Endodermal cell (in vitro differentiated cells): ENCODE measurements at regions not wholly inside any gene's neighbourhood (a gene's known extent, or its start where the extent isn't known, plus 50 kb on each side); places are given as distances from the start of the nearest gene placed in this dataset.
A peak's percentile ranks its signal among the peaks of the same experiment; 100 is the strongest.

Experiments used
- DNase-seq: peaks from one replicate; pipeline ENCODE4 v3.0.0-alpha.2; 2017
- H3K27ac ChIP-seq: 2 replicates; pipeline ENCODE4 v1.5.1; 2013; ENCODE audit warnings: mild to moderate bottlenecking, low read depth, low read length, moderate library complexity
- H3K27me3 ChIP-seq: 2 replicates; pipeline ENCODE4 v1.6.1; 2013; ENCODE audit warnings: mild to moderate bottlenecking, low read length, moderate library complexity; ENCODE audit not compliant: insufficient read depth, control insufficient read depth, poor library complexity, severe bottlenecking
- H3K36me3 ChIP-seq: 2 replicates; pipeline ENCODE4 v1.7.0; 2013; ENCODE audit warnings: mild to moderate bottlenecking, low read length, moderate library complexity; ENCODE audit not compliant: control insufficient read depth, insufficient read depth
- H3K4me1 ChIP-seq: one replicate; pipeline ENCODE4 v1.7.0; 2013; ENCODE audit warnings: low read length; ENCODE audit not compliant: control insufficient read depth, insufficient read depth
- H3K4me3 ChIP-seq: 2 replicates; pipeline ENCODE4 v1.5.1; 2013; ENCODE audit warnings: mild to moderate bottlenecking, low read length, moderate library complexity
- H3K9ac ChIP-seq: 2 replicates; pipeline ENCODE4 v1.6.1; 2013; ENCODE audit warnings: mild to moderate bottlenecking, low read length, moderate library complexity; ENCODE audit not compliant: poor library complexity, severe bottlenecking; ENCODE audit errors: extremely low read depth
- H3K9me3 ChIP-seq: 2 replicates; pipeline ENCODE4 v1.6.1; 2013; ENCODE audit warnings: mild to moderate bottlenecking, low read length, moderate library complexity; ENCODE audit not compliant: control insufficient read depth
- H3K27ac Mint-ChIP-seq: 2 replicates; pipeline ENCODE4 v1.8.0; 2020; ENCODE audit warnings: mixed read lengths
- H3K27me3 Mint-ChIP-seq: 2 replicates; pipeline ENCODE4 v1.8.0; 2021; ENCODE audit warnings: mild to moderate bottlenecking, mixed read lengths; ENCODE audit not compliant: insufficient read depth
- H3K36me3 Mint-ChIP-seq: 2 replicates; pipeline ENCODE4 v1.8.0; 2020; ENCODE audit warnings: low read depth, mixed read lengths
- H3K4me1 Mint-ChIP-seq: 2 replicates; pipeline ENCODE4 v1.8.0; 2020; ENCODE audit warnings: mixed read lengths
- H3K4me3 Mint-ChIP-seq: 2 replicates; pipeline ENCODE4 v1.8.0; 2020; ENCODE audit warnings: mild to moderate bottlenecking, moderate library complexity, mixed read lengths
- H3K9me3 Mint-ChIP-seq: 2 replicates; pipeline ENCODE4 v1.8.0; 2020; ENCODE audit warnings: mild to moderate bottlenecking, mixed read lengths
- CTCF ChIP-seq: fragments of 200-600 bp; sonication (generic); conservative IDR thresholded peaks from 2 replicates; pipeline ENCODE4 v1.5.0; 2021; ENCODE audit warnings: antibody characterized with exemption, mild to moderate bottlenecking
- WGBS, 2 experiments: methylation state at CpG; one replicate each; pipeline versions ENCODE4 v1.1.5 to v1.1.7; 2013; ENCODE audit warnings: missing lambda C conversion rate in 2 of 2, mixed read lengths in 1 of 2; ENCODE audit not compliant: insufficient coverage in 1 of 2, insufficient read length in 1 of 2; 5-methylcytosine and 5-hydroxymethylcytosine counted together

- TF ChIP-seq CTCF = no peak
- Mint-ChIP-seq H3K27ac (no peak overlapping the region), H3K36me3 (no peaks in the 10 kb centered on the region), H3K9me3 (peaks cover 5% of the 10 kb centered on the region), H3K27me3 (peaks cover 3% of the 10 kb centered on the region), H3K4me1 (peaks cover 12% of the 10 kb centered on the region), H3K4me3 (no peak overlapping the region)
- H3K27ac ChIP-seq = no peak overlapping the region
- DNase-seq = no peak
- peaks cover 5% of the 10 kb centered on the region for H3K27me3 ChIP-seq
- H3K4me3 ChIP-seq = peak overlapping the region; percentile 64
- WGBS, 2 experiments = 89% methylated on average over 1 of the region's 1 CpG; no CpG with 5 or more reads in 1 of the 2 experiments
- no peak overlapping the region for H3K9ac ChIP-seq
- H3K9me3 ChIP-seq = peaks cover 11% of the 10 kb centered on the region
- no peaks in the 10 kb centered on the region for H3K4me1 ChIP-seq
- H3K36me3 ChIP-seq = no peaks in the 10 kb centered on the region
These were observed 171.4 kb upstream of the PRSS16 start for GRCh38 chr6:27076116-27076515.

DNA sequence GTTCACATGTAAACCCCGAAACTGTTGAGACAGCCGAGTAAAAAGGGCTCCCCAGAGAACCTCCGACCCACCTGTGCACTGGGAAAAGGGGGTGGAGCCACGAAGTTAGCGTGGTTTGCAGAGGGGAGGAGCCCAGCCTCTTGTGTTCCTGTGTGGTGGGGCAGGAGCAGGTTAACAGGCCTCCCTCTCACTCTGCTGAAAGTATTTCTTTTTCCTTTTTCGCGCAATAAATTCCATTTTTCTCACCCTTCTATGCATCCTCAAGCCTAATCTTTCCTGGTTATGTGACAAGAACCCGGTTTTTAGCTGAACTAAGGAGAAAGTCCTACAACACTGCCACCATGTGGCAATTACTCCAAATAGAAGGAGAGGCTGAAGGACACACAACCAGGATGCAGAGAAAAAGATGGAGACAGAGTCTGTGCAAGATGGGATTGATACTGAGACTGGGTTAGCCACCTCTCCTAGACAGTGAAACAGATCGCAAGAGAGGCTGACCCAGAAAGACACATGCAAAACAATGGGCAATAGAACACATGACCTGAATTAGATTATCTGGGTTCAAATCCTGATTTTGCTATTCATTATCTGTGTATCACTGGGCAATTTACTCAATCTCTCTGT is 168.7 kb upstream of the PRSS16 start:
- H3K27me3 ChIP-seq = peaks cover 19% of the 10 kb centered on the region
- no peak overlapping the region for H3K27ac ChIP-seq
- H3K4me1 ChIP-seq = no peaks in the 10 kb centered on the region
- Mint-ChIP-seq H3K4me1 (peaks cover 17% of the 10 kb centered on the region), H3K36me3 (no peaks in the 10 kb centered on the region), H3K27me3 (peaks cover 12% of the 10 kb centered on the region), H3K4me3 (peak overlapping the region; percentile 60), H3K27ac (peak overlapping the region; percentile 59), H3K9me3 (peaks cover 5% of the 10 kb centered on the region)
- no peaks in the 10 kb centered on the region for H3K36me3 ChIP-seq
- peak; percentile 95 for TF ChIP-seq CTCF
- WGBS, 2 experiments = 0 to 7% methylated on average over 4 to 9 of the region's 9 CpGs
- peak; percentile 87 for DNase-seq
- H3K9me3 ChIP-seq = peaks cover 11% of the 10 kb centered on the region
- H3K9ac ChIP-seq = no peak overlapping the region
- H3K4me3 ChIP-seq = peak overlapping the region; percentile 24

- Histone ChIP-seq H3K27me3 (peaks cover 23% of the 10 kb centered on the region), H3K4me3 (no peak overlapping the region), H3K27ac (no peak overlapping the region), H3K9me3 (peaks cover 11% of the 10 kb centered on the region), H3K9ac (no peak overlapping the region), H3K4me1 (no peaks in the 10 kb centered on the region), H3K36me3 (no peaks in the 10 kb centered on the region)
- H3K27me3 Mint-ChIP-seq = peaks cover 22% of the 10 kb centered on the region
- no peak overlapping the region for H3K27ac Mint-ChIP-seq
- DNase-seq = no peak
- TF ChIP-seq CTCF = no peak
- peaks cover 5% of the 10 kb centered on the region for H3K9me3 Mint-ChIP-seq
- H3K36me3 Mint-ChIP-seq = no peaks in the 10 kb centered on the region
- no peak overlapping the region for H3K4me3 Mint-ChIP-seq
- peaks cover 6% of the 10 kb centered on the region for H3K4me1 Mint-ChIP-seq
These were observed 166.3 kb upstream of the PRSS16 start for GRCh38 chr6:27081188-27081587.
